Colonic mucosa (tissue), 4 donors: ENCODE measurements at regions not wholly inside any gene's neighbourhood (a gene's known extent, or its start where the extent isn't known, plus 50 kb on each side); places are given as distances from the start of the nearest gene placed in this dataset.

ENCODE experiments used
- DNase-seq: peaks from one replicate; pipeline ENCODE4 v3.0.0-alpha.2; 2020
- H3K27ac ChIP-seq: fragments of 200-600 bp; one replicate; pipeline ENCODE4 v1.8.0; 2021
- H3K27me3 ChIP-seq: fragments of 200-600 bp; one replicate; pipeline ENCODE4 v1.8.0; 2021
- H3K36me3 ChIP-seq: fragments of 200-600 bp; one replicate; pipeline ENCODE4 v1.8.0; 2021
- H3K4me1 ChIP-seq: fragments of 200-600 bp; one replicate; pipeline ENCODE4 v1.8.0; 2021; ENCODE audit warnings: mild to moderate bottlenecking
- H3K4me3 ChIP-seq: fragments of 200-600 bp; one replicate; pipeline ENCODE4 v1.8.0; 2021
- H3K9ac ChIP-seq, 2 donors: one replicate each; pipeline ENCODE4 v1.7.0; 2013; ENCODE audit warnings: control low read depth in 2 of 2, low read depth in 2 of 2, low read length in 2 of 2
- H3K9me3 ChIP-seq: fragments of 200-600 bp; one replicate; pipeline ENCODE4 v1.8.0; 2021
- CTCF ChIP-seq: fragments of 200-600 bp; IDR thresholded peaks from one replicate; pipeline ENCODE4 v1.8.0; 2022; ENCODE audit warnings: antibody characterized with exemption, mild to moderate bottlenecking
- intact Hi-C: fragments of 100-400 bp; cut with DNase I; formaldehyde crosslinking; loops from one replicate; pipeline ENCODE4 v1.14.1; 2022
- donor health status: healthy.
- donor health status: DM: no; HTN: no; CAD: no.
- donor health status: DM: no; HTN: no; CAD: no.

GRCh38 chr18:61742565-61743429, 150.0 kb downstream of the RNF152 start:
- no peaks in the 10 kb centered on the region for H3K27me3 ChIP-seq
- H3K36me3 ChIP-seq, result no peaks in the 10 kb centered on the region
- H3K27ac ChIP-seq, result no peak overlapping the region
- no peak for TF ChIP-seq CTCF
- no peak for DNase-seq
- H3K4me3 ChIP-seq, result no peak overlapping the region
- intact Hi-C loops, result no loop called here
- no peaks in the 10 kb centered on the region for H3K9me3 ChIP-seq
- H3K4me1 ChIP-seq, result no peaks in the 10 kb centered on the region
- H3K9ac ChIP-seq, result no peak overlapping the region

DNA sequence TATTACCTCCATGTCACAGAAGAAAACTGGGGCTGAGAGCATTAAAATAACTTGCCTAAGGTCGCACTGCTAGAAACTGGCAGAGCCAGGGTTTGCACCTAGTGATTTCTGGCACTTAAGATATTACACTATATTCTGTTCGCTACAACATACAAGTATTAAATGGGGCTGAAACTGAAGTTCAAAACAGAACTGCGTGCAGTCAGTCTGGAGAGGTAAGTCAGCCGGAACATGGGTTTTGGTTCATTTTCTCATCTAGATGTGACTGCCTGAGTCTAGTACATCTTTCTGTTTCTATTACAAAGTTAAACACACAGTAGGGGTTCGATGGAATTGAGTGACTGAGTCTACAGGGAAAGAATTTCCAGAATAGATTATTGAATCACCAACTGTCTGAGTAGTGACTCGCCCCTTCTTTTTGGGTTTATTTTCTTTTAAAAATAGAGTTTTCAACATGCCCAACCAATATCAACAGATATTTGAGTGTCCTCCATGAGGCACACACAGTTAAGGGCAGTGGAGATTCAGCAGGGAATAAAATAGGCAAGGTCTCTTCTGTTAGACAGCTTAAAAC, 150.8 kb downstream of the RNF152 start:
- Histone ChIP-seq H3K4me1 (no peaks in the 10 kb centered on the region), H3K9ac (no peak overlapping the region), H3K4me3 (no peak overlapping the region), H3K9me3 (no peaks in the 10 kb centered on the region), H3K27me3 (no peaks in the 10 kb centered on the region), H3K27ac (no peak overlapping the region), H3K36me3 (no peaks in the 10 kb centered on the region)
- intact Hi-C loops, result no loop called here
- TF ChIP-seq CTCF, result no peak
- DNase-seq, result no peak

DNA sequence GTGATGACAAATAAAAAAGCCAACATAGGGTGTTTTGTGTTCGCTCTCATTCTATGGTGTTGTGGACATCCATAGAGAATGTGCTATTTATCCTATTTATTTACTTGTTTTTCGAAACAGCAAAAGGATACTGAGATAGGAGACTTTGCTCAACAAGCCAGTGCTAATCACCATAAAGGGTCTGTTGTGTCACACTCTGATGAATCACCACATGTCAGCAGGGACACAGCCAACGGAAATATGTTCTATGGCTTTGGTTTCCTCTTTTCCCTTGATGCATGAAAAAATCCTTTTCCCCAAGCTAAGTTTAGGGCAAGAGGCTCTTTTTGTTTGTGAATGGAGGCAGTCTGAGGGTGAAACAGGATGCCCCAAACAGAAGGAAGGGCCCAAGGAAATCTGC, 154.3 kb downstream of the RNF152 start:
- Histone ChIP-seq H3K9me3 (no peaks in the 10 kb centered on the region), H3K36me3 (no peaks in the 10 kb centered on the region), H3K4me1 (peaks cover 9% of the 10 kb centered on the region), H3K4me3 (no peak overlapping the region), H3K27ac (peak overlapping the region; percentile 24), H3K27me3 (no peaks in the 10 kb centered on the region), H3K9ac (no peak overlapping the region)
- no peak for TF ChIP-seq CTCF
- DNase-seq, result no peak
- intact Hi-C loops, result loop anchor here (5.0 kb wide), 1 partner anchor 154 kb away; the partner anchor contains the start of gene RNF152

DNA sequence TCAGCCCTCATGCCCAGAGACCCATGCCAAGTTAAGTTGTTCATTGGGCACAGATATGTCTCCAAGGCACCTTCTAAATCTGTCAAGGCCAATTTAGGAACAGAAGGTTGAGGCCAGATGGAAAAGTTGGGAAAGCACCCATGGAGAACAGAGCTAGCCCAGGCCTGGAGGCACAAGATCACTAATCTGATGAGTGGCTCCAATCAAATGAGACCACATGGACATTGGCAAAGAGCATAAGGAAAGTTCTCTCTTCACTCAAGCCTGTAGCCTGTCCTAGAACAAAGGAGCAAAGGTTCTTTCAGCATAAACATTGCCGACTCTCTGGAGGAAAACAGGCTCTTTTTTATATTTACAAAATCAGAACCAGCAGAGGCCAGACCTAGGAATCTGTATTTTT, 154.8 kb downstream of the RNF152 start:
- Histone ChIP-seq H3K9me3 (no peaks in the 10 kb centered on the region), H3K36me3 (no peaks in the 10 kb centered on the region), H3K4me1 (peaks cover 9% of the 10 kb centered on the region), H3K27me3 (no peaks in the 10 kb centered on the region), H3K27ac (peak overlapping the region; percentile 1), H3K4me3 (no peak overlapping the region), H3K9ac (no peak overlapping the region)
- intact Hi-C loops, result loop anchor here (5.0 kb wide), 1 partner anchor 154 kb away; the partner anchor contains the start of gene RNF152
- TF ChIP-seq CTCF, result no peak
- no peak for DNase-seq

GRCh38 chr18:61736133-61736532, 156.7 kb downstream of the RNF152 start:
- no peak for DNase-seq
- no peaks in the 10 kb centered on the region for H3K36me3 ChIP-seq
- peaks cover 9% of the 10 kb centered on the region for H3K4me1 ChIP-seq
- peak overlapping the region; percentile 69 for H3K27ac ChIP-seq
- H3K27me3 ChIP-seq, result no peaks in the 10 kb centered on the region
- H3K9ac ChIP-seq, result no peak overlapping the region
- no peak for TF ChIP-seq CTCF
- intact Hi-C loops, result loop anchor here (5.0 kb wide), 1 partner anchor 156 kb away; the partner anchor contains the start of gene RNF152
- no peak overlapping the region for H3K4me3 ChIP-seq
- no peaks in the 10 kb centered on the region for H3K9me3 ChIP-seq
